Hematopoietic multipotent progenitor cell treated with erythropoietin and hydrocortisone succinate and interleukin-3 and kit ligand, for 4 days (in vitro differentiated cells): ENCODE measurements at regions not wholly inside any gene's neighbourhood (a gene's known extent, or its start where the extent isn't known, plus 50 kb on each side); places are given as distances from the start of the nearest gene placed in this dataset.
"Not testable (repeated sequence)": the region's sequence is repeated elsewhere in the genome, so short reads cannot be mapped to it uniquely, and the experiment has no call there.

Experiments used
- DNase-seq: peaks from one replicate; pipeline ENCODE4 v3.0.0-alpha.2; 2015

GRCh38 chrX:30008031-30008430 lies 207.3 kb upstream of the MAGEB2 start:
- DNase-seq = no peak

- no peak for DNase-seq
These were observed 204.9 kb upstream of the MAGEB2 start for GRCh38 chrX:30010471-30010870.

DNA sequence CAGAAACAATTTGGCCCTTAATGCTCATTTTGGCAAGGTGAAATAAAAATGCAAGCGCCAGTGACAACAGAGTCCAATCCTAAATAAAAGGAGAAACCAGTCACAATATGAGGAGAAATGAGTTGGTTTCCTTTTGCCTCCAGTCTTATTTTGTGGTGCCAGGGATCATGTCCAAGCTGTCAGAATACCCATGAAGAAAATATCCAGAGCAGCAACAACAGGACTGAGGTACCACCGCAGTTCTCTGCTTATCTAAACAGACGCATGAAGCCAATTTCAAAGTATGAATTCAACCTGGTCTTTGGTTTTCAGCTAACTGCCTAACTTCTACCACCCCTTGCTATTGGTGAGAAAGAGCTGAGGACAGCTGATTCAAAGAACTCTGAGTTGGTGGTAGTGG lies 199.9 kb upstream of the MAGEB2 start:
- no peak for DNase-seq

- no peak for DNase-seq
These were observed 187.7 kb upstream of the MAGEB2 start for GRCh38 chrX:30027636-30028035.

- DNase-seq = not testable (repeated sequence)
These were observed 179.0 kb upstream of the MAGEB2 start for GRCh38 chrX:30036406-30036805.

- DNase-seq = no peak
These were observed 175.6 kb upstream of the MAGEB2 start for GRCh38 chrX:30039768-30040167.

- peak; percentile 2 for DNase-seq
These were observed 154.6 kb upstream of the MAGEB2 start for GRCh38 chrX:30060718-30061117.

- peak; percentile 0 for DNase-seq
These were observed 150.1 kb upstream of the MAGEB2 start for GRCh38 chrX:30065226-30065625.

- no peak for DNase-seq
These were observed 147.7 kb upstream of the MAGEB2 start for GRCh38 chrX:30067677-30068076.

GRCh38 chrX:30085571-30085970 lies 129.8 kb upstream of the MAGEB2 start:
- no peak for DNase-seq

DNA sequence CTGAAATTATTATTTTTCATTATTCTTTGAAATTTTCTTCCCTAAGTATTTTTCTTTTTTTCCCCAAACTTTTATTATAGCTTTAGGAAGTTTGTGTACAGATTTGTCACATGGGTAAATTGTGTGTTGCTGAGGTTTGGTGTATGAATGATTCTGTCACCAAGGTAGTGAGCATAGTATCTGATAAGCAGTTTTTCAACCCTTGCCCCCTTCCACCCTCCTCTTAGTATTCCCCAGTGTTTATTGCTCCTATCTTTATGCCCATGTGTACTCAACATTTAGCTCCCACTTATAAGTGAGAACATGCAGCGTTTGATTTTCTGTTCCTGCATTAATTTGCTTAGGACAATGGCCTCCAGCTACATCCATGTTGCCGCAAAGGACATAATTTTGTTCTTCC lies 103.9 kb upstream of the MAGEB2 start:
- DNase-seq = no peak

DNA sequence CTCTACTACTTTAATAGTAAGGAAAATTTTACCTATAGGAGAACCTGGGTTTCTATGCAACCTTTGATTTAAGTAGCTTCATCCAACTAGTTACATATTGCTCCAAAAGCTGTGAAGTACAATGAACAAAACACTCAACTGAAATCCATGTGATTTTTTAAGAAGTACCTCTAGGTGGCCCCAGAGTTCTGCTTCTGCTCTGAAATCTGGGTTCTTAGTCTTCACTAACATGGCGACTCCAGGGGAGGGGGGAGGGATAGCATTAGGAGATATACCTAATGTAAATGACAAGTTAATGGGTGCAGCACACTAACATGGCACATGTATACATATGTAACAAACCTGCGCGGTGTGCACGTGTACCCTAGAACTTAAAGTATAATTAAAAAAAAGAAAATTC lies 73.4 kb upstream of the MAGEB2 start:
- DNase-seq = peak; percentile 75

DNA sequence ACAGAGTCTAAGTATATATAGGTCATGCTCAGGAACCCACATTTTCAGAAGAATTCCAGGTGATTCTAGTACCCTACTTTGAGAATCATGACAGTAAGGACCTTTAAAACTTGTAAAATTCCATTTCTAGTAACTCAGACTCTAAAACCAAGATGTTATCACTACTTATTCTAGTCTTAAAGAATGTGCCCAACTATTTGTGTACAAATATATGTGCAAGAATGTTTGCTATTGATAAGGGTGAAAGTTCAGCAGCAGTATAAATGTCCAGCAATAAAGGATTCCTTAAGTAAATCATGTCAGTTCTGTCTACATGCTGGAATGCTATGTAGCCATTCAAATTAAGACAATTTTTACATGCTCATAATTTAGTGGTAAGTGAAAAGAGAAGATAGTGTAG lies 71.1 kb upstream of the MAGEB2 start:
- DNase-seq = no peak

- DNase-seq = peak; percentile 22
These were observed 70.2 kb upstream of the MAGEB2 start for GRCh38 chrX:30144971-30145731.

DNA sequence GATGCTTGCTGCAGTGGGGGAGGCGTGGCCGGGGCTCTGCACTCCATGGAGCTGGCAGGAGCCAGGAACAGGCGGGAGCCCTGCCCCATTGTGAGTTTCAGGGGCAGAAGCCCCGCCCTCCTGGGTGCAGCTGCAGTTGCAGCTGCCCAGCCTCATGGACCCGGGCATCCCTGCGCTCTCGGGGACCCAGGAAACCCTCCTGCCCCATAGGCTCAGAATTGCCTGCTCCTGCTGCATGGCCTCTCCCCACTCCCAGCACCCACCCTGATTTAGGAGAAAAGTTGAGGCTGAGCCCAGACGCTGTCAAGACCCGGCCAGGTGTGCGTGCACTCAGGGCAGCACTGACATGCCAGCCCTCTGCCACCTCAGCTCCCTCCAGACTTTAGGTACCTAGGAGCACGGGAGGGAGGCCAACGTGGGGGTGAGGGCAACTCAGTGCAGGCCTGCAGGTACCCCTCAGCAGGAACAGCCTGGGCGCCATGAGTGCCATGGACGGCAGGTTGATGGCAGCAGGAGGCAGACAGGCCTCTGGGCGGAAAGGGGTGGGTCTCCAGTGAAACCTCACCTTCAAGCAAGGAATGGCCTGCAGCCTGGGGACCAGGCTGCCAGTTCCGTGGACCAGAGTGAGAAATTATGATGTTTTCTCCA lies 67.2 kb upstream of the MAGEB2 start:
- no peak for DNase-seq

DNA sequence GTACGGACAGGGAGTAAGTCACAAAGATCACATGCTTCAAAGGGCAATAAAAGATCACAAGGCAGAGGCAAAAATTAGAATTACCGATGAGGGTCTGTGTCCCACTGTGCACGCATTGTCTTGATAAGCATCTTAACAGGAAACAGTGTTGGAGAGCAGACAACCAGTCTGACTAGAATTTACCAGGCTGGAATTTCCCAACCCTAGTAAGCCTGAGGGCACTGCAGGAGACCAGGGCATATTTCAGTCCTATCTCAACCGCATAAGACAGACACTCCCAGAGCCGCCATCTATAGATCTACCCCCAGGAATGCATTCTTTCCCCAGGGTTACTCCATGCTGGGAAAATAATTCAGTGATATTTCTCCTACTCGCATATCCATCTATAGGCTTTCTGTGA lies 66.2 kb upstream of the MAGEB2 start:
- not testable (repeated sequence) for DNase-seq

GRCh38 chrX:30150196-30150895 lies 65.0 kb upstream of the MAGEB2 start:
- no peak for DNase-seq

GRCh38 chrX:30151964-30152363 lies 63.4 kb upstream of the MAGEB2 start:
- peak; percentile 34 for DNase-seq

DNA sequence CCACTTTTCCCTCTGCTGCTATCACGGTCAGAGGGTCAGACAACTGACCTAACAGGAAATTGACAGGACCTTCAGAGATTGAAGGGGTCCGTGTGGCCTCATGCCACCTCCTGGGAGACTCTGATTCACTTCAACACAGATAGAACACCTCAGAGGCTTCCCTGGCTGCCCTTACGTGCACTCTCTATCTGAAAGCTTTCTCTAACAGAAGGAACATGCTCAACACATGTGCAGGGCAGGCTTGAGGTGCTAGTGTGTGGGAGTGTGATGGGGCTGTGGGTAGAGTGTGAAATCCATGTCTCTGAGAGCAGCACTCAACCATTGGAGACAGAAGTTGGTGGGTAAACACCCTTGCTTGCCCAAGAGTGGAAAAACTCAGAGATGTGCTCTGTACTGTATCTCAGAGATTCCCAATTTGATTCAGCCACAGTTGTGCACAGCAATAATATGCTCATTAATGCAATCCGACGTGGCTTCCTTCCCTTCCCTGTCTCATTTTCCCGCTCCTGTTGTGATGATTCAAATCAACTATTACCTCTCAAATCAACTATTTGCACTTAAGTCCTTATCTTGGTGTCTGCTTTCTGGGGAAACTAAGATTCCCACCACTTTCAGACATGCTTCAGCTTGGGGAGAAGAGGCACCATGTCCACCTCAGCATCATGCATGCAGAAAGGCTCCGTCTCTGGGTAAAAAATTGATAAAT lies 62.0 kb upstream of the MAGEB2 start:
- no peak for DNase-seq

DNA sequence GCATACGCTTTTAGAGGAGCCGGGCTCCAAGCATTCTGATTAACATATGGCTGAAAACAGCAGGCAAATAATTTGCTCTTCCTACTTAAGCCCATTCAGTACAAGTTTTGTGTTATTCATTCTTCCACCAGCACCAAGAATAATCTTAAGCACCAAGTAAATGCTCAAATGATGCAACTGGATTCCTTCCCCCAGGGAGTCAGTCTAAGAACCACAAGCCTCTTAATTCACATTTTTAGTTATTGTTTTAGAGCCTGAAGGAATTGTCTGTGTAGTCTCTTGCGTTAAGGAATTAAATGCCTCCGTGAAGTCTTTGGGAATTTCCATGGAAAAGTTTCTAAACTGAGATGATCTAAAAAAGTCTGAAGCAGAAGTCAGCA lies 61.5 kb upstream of the MAGEB2 start:
- no peak for DNase-seq

GRCh38 chrX:30156009-30156408 lies 59.4 kb upstream of the MAGEB2 start:
- no peak for DNase-seq

DNA sequence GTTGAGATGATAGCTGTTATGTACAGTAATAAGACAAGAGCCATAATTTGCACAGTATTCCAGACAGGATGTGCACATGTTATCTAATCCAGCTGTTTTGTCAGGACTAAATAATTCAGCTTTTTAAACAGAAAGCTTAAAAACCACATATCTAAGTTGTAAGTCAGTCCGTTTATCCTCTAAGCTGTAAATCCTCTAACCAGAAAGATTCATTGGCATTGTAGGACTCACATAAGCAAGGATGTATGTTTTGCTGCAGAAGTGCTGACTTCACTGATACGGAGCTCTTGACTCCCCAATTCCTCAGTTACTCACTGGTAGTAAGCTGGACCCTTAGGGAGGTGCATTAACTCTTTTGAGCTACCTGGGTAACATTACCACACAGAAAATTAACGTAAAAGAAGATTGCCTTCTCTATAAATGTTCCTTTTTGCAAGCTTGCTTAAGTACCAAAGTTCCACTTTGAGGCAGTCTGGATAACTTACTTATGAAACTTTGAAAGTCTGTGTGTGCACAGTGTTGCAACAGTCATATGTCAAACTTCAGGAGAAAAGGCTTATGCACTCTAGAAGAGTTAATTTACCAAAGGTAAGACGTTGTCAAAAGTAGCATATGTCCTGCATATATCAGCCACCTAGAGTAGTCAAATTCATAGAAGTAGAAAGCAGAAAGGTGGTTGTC lies 58.3 kb upstream of the MAGEB2 start:
- no peak for DNase-seq

GRCh38 chrX:30161043-30161442 lies 54.3 kb upstream of the MAGEB2 start:
- no peak for DNase-seq
